ENCODE measurements at regions not wholly inside any gene's neighbourhood (a gene's known extent, or its start where the extent isn't known, plus 50 kb on each side); places are given as distances from the start of the nearest gene placed in this dataset.

DNA sequence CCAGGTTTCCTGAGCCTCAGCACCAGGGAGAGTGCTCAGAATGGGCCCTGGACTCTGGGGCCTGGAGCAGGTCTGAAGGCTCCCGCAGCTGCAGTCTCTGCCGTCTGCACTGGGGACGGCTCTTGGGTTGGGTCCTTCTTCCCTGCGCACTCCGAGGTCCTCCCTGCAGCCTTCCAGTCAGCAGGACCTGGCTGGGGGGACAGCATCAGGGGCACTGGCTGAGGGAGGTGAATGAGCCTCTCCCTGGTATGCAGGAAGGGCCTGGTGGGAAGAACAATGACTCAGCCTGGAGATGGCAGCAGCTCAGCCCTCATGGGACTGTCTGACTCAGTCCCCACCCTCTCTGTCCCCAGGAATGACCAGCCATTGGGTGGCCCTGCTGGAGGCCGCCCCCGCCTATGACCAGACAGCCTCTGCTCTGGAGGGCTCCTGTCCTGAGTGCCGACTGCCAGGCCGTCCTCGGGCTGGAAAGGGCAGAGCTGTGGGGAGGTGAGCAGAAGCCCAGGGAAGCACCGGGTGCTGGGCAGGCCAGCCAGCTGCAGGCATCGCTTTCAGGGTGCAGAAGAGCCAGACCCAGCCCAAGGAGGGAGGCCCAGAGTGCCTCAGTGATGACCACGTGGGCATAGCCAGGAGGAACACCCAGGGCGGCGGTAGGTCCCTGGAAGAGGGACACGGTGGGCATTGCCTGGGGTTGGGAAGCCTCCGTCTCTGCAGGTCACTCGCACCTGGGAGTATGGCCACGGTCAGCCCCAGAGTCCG lies 455.0 kb downstream of the BRD1 start:
- TF ChIP-seq ZFP30 (CRISPR knock-in tag; IDR thresholded peaks at IDR 0.05) (no peak), RARB (CRISPR knock-in tag; IDR thresholded peaks at IDR 0.05) (no peak), ARNTL (CRISPR knock-in tag; IDR thresholded peaks at IDR 0.05; ENCODE audit: borderline replicate concordance, low read depth) (no peak), TOX (CRISPR knock-in tag; IDR thresholded peaks at IDR 0.05; ENCODE audit: borderline replicate concordance) (no peak), ZFP3 (CRISPR knock-in tag; IDR thresholded peaks at IDR 0.05) (no peak), BACH2 (CRISPR knock-in tag; IDR thresholded peaks at IDR 0.05; ENCODE audit: borderline replicate concordance) (no peak), ZNF565 (CRISPR knock-in tag; conservative IDR thresholded peaks at IDR 0.05; ENCODE audit: low read depth) (no peak)
- TF ChIP-seq, protein P1, sequence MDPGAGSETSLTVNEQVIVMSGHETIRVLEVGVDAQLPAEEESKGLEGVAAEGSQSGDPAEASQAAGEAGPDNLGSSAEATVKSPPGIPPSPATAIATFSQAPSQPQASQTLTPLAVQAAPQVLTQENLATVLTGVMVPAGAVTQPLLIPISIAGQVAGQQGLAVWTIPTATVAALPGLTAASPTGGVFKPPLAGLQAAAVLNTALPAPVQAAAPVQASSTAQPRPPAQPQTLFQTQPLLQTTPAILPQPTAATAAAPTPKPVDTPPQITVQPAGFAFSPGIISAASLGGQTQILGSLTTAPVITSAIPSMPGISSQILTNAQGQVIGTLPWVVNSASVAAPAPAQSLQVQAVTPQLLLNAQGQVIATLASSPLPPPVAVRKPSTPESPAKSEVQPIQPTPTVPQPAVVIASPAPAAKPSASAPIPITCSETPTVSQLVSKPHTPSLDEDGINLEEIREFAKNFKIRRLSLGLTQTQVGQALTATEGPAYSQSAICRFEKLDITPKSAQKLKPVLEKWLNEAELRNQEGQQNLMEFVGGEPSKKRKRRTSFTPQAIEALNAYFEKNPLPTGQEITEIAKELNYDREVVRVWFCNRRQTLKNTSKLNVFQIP (CRISPR knock-in tag; IDR thresholded peaks at IDR 0.05; ENCODE audit: borderline replicate concordance, low read depth), result no peak
- TF ChIP-seq, protein P2, sequence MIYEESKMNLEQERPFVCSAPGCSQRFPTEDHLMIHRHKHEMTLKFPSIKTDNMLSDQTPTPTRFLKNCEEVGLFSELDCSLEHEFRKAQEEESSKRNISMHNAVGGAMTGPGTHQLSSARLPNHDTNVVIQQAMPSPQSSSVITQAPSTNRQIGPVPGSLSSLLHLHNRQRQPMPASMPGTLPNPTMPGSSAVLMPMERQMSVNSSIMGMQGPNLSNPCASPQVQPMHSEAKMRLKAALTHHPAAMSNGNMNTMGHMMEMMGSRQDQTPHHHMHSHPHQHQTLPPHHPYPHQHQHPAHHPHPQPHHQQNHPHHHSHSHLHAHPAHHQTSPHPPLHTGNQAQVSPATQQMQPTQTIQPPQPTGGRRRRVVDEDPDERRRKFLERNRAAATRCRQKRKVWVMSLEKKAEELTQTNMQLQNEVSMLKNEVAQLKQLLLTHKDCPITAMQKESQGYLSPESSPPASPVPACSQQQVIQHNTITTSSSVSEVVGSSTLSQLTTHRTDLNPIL (CRISPR knock-in tag; IDR thresholded peaks at IDR 0.05; ENCODE audit: low read depth), result no peak

Data from SK-N-SH treated with all-trans-retinoic acid at 6 μM for 48 hours (cell line).